AG20443 (cell line): ENCODE measurements at regions not wholly inside any gene's neighbourhood (a gene's known extent, or its start where the extent isn't known, plus 50 kb on each side); places are given as distances from the start of the nearest gene placed in this dataset.
"Not testable (repeated sequence)": the region's sequence is repeated elsewhere in the genome, so short reads cannot be mapped to it uniquely, and the experiment has no call there.

Experiments
- DNase-seq: peaks from one replicate; pipeline ENCODE4 v3.0.0; 2012; ENCODE audit warnings: low spot score, mixed read lengths

GRCh38 chr7:86372262-86372661, 271.4 kb upstream of the GRM3 start:
- no peak for DNase-seq

GRCh38 chr7:86366946-86367345, 276.8 kb upstream of the GRM3 start:
- no peak for DNase-seq

GRCh38 chr7:86340407-86340806, 303.3 kb upstream of the GRM3 start:
- DNase-seq: not testable (repeated sequence)

- DNase-seq: no peak
These were observed 304.7 kb upstream of the GRM3 start for GRCh38 chr7:86339051-86339450.

GRCh38 chr7:86328801-86329433, 314.8 kb upstream of the GRM3 start:
- DNase-seq: no peak

GRCh38 chr7:86326847-86327246, 316.9 kb upstream of the GRM3 start:
- DNase-seq: no peak

- DNase-seq: no peak
These were observed 322.8 kb upstream of the GRM3 start for GRCh38 chr7:86320889-86321288.

- DNase-seq: no peak
These were observed 323.4 kb upstream of the GRM3 start for GRCh38 chr7:86320341-86320740.

GRCh38 chr7:86313842-86314241, 329.9 kb upstream of the GRM3 start:
- no peak for DNase-seq

- DNase-seq: no peak
These were observed 342.4 kb upstream of the GRM3 start for GRCh38 chr7:86301301-86301700.

- no peak for DNase-seq
These were observed 348.2 kb upstream of the GRM3 start for GRCh38 chr7:86295526-86295925.

- DNase-seq: no peak
These were observed 361.6 kb upstream of the GRM3 start for GRCh38 chr7:86282014-86282682.

GRCh38 chr7:86280150-86280549, 363.6 kb upstream of the GRM3 start:
- DNase-seq: no peak

GRCh38 chr7:86262781-86263180, 380.9 kb upstream of the GRM3 start:
- DNase-seq: no peak

- DNase-seq: no peak
These were observed 385.8 kb upstream of the GRM3 start for GRCh38 chr7:86257894-86258293.

GRCh38 chr7:86252406-86252805, 391.3 kb upstream of the GRM3 start:
- no peak for DNase-seq

- DNase-seq: no peak
These were observed 394.7 kb upstream of the GRM3 start for GRCh38 chr7:86248977-86249376.

- DNase-seq: no peak
These were observed 400.5 kb upstream of the GRM3 start for GRCh38 chr7:86243171-86243570.

- no peak for DNase-seq
These were observed 417.5 kb upstream of the GRM3 start for GRCh38 chr7:86226191-86226590.

GRCh38 chr7:86222806-86223205, 420.9 kb upstream of the GRM3 start:
- DNase-seq: no peak

GRCh38 chr7:86214734-86215133, 429.0 kb upstream of the GRM3 start:
- no peak for DNase-seq

- no peak for DNase-seq
These were observed 430.7 kb upstream of the GRM3 start for GRCh38 chr7:86212976-86213375.

GRCh38 chr7:86209036-86209435, 434.7 kb upstream of the GRM3 start:
- no peak for DNase-seq

GRCh38 chr7:86207740-86208139, 436.0 kb upstream of the GRM3 start:
- DNase-seq: no peak
